GM12878 (cell line): ENCODE measurements at regions not wholly inside any gene's neighbourhood (a gene's known extent, or its start where the extent isn't known, plus 50 kb on each side); places are given as distances from the start of the nearest gene placed in this dataset.

Experiments
- ATAC-seq: fragments of 200-7000 bp; cut with Tn5 transposase; 3 replicates; pipeline ENCODE4 v1.9.1; 2020; ENCODE audit warnings: mild to moderate bottlenecking, moderate library complexity
- BruUV-seq: library from RNA; stranded (reverse); fragments of 400-500 nt; replicated peaks from 2 replicates; lab custom pipeline; 2021; lab: Mats Ljungman, UMichigan
- CTCF ChIA-PET: fragments of 300-600 bp; sonication (Branson Sonifier 250); formaldehyde crosslinking; extraction: SDS; loops from one replicate; lab custom pipeline; 2021; ENCODE audit warnings: inconsistent platforms; lab: Yijun Ruan, JAX
- POLR2A ChIA-PET: fragments of 350-600 bp; formaldehyde crosslinking; extraction: SDS; loops from one replicate; lab custom pipeline; 2021; ENCODE audit warnings: inconsistent platforms; lab: Charles Lee
- RAD21 ChIA-PET: fragments of 300-600 bp; sonication (Branson Sonifier 250); formaldehyde crosslinking; loops from one replicate; lab custom pipeline; 2023; ENCODE audit warnings: antibody characterized with exemption; ENCODE audit not compliant: unreplicated experiment; lab: Charles Lee
- SMC1A ChIA-PET: fragments of 300-600 bp; sonication (Branson Sonifier 250); formaldehyde crosslinking; loops from one replicate; lab custom pipeline; 2023; ENCODE audit not compliant: unreplicated experiment, uncharacterized antibody; lab: Charles Lee
- DNase-seq: peaks from one replicate; pipeline ENCODE4 v3.0.0-alpha.2; 2011; ENCODE audit warnings: low read depth, low spot score
- FAIRE-seq: peaks from 3 replicates; lab custom pipeline; 2011; peaks lifted over from hg19 to GRCh38; lab: Jason Lieb, UNC
- H2AFZ ChIP-seq: 2 replicates; pipeline ENCODE4 v1.6.0; 2011; ENCODE audit warnings: low read depth, low read length, control low read depth; ENCODE audit not compliant: control insufficient read depth
- H3K27ac ChIP-seq: 2 replicates; pipeline ENCODE4 v1.5.1; 2011; ENCODE audit warnings: control low read depth; ENCODE audit not compliant: control insufficient read depth, insufficient read depth
- H3K27me3 ChIP-seq, 2 experiments: replicated peaks in 1 of 2; 2 replicates each; pipeline versions ENCODE4 v1.6.0 to v1.6.1; 2011; ENCODE audit warnings: low read length in 1 of 2; ENCODE audit not compliant: control insufficient read depth in 2 of 2, insufficient read depth in 2 of 2
- H3K36me3 ChIP-seq, 2 experiments: 2 replicates each; pipeline ENCODE4 v1.5.1; 2011; ENCODE audit warnings: low read length in 1 of 2; ENCODE audit not compliant: control insufficient read depth in 2 of 2, insufficient read depth in 2 of 2
- H3K4me1 ChIP-seq: 2 replicates; pipeline ENCODE4 v1.6.1; 2011; ENCODE audit warnings: mild to moderate bottlenecking, low read length, moderate library complexity, mixed read lengths; ENCODE audit not compliant: control insufficient read depth, insufficient read depth
- H3K4me2 ChIP-seq: 2 replicates; pipeline ENCODE4 v1.6.0; 2011; ENCODE audit warnings: control low read depth; ENCODE audit not compliant: control insufficient read depth, insufficient read depth
- H3K4me3 ChIP-seq: fragments of 200-600 bp; sonication (generic); 2 replicates; pipeline ENCODE4 v1.5.1; 2016
- H3K79me2 ChIP-seq: 2 replicates; pipeline ENCODE4 v1.6.0; 2011; ENCODE audit warnings: low read length; ENCODE audit not compliant: control insufficient read depth, insufficient read depth
- H3K9ac ChIP-seq: 2 replicates; pipeline ENCODE4 v1.8.0; 2011; ENCODE audit warnings: low read length, control low read depth, mixed read lengths; ENCODE audit not compliant: control insufficient read depth, insufficient read depth
- H3K9me3 ChIP-seq: replicated peaks from 3 replicates; pipeline ENCODE4 v1.5.1; 2011; ENCODE audit warnings: mild to moderate bottlenecking, low read length; ENCODE audit not compliant: control insufficient read depth, insufficient read depth
- H4K20me1 ChIP-seq: 2 replicates; pipeline ENCODE4 v1.6.0; 2011; ENCODE audit not compliant: control insufficient read depth, insufficient read depth
- BCL11A ChIP-seq: IDR thresholded peaks from 2 replicates; pipeline ENCODE4 v1.6.1; 2011; ENCODE audit warnings: low read depth, low read length
- CBX3 ChIP-seq: fragments of 200-600 bp; sonication (generic); IDR thresholded peaks from 2 replicates; pipeline ENCODE4 v1.6.1; 2016; ENCODE audit warnings: low read depth, borderline replicate concordance
- FOS ChIP-seq: IDR thresholded peaks from 3 replicates; pipeline ENCODE4 v1.6.1; 2011; ENCODE audit warnings: borderline replicate concordance; ENCODE audit not compliant: insufficient read length; ENCODE audit errors: extremely low read depth
- HSF1 ChIP-seq: fragments of 150-350 bp; IDR thresholded peaks from 2 replicates; pipeline ENCODE4 v1.6.1; 2014; ENCODE audit warnings: mild to moderate bottlenecking, low read depth, low read length
- IKZF2 ChIP-seq, 2 experiments: fragments of 450-650 bp; IDR thresholded peaks; 2 replicates each; pipeline ENCODE4 v1.6.1; 2017; ENCODE audit warnings: mild to moderate bottlenecking in 2 of 2, moderate library complexity in 2 of 2
- NR2C2 ChIP-seq: IDR thresholded peaks from 2 replicates; pipeline ENCODE4 v1.6.1; 2011; ENCODE audit warnings: borderline replicate concordance, low read depth; ENCODE audit not compliant: control insufficient read depth, insufficient read length
- NRF1 ChIP-seq: conservative IDR thresholded peaks from 2 replicates; pipeline ENCODE4 v1.6.1; 2011; ENCODE audit warnings: mild to moderate bottlenecking, low read depth, low read length, improper control_type of control experiment
- RAD51 ChIP-seq: fragments of 450-650 bp; IDR thresholded peaks from 2 replicates; pipeline ENCODE4 v1.6.1; 2016; ENCODE audit warnings: moderate library complexity, mild to moderate bottlenecking, inconsistent platforms
- RELA ChIP-seq: fragments of 450-650 bp; IDR thresholded peaks from 2 replicates; pipeline ENCODE4 v1.8.0; 2014; ENCODE audit warnings: borderline replicate concordance; ENCODE audit not compliant: partially characterized antibody
- SMC3 ChIP-seq: IDR thresholded peaks from 2 replicates; pipeline ENCODE4 v1.6.1; 2011; ENCODE audit warnings: low read length, improper control_type of control experiment, borderline replicate concordance
- SP1 ChIP-seq: IDR thresholded peaks from one replicate; pipeline ENCODE4 v1.6.1; 2011; ENCODE audit warnings: low read depth, low read length
- TCF3 ChIP-seq: IDR thresholded peaks from 2 replicates; pipeline ENCODE4 v1.6.1; 2012; ENCODE audit warnings: low read depth, mild to moderate bottlenecking, low read length, borderline replicate concordance; ENCODE audit not compliant: insufficient read depth
- USF2 ChIP-seq: IDR thresholded peaks from 2 replicates; pipeline ENCODE4 v1.6.1; 2011; ENCODE audit warnings: low read depth, low read length, improper control_type of control experiment, borderline replicate concordance
- YY1 ChIP-seq: IDR thresholded peaks from 2 replicates; pipeline ENCODE4 v1.6.1; 2011; ENCODE audit warnings: low read depth, mild to moderate bottlenecking, low read length
- whole genome bisulfite sequencing: methylation state at CpG from one replicate; pipeline ENCODE4 v1.1.6; 2016; ENCODE audit warnings: low lambda C conversion rate; ENCODE audit not compliant: insufficient replicate concordance, insufficient coverage; ENCODE audit errors: missing lambda C conversion rate; 5-methylcytosine and 5-hydroxymethylcytosine counted together
- in situ Hi-C: fragments of 300-500 bp; cut with MboI; formaldehyde crosslinking; loops from 9 replicates; pipeline ENCODE4 v1.14.3; 2018; ENCODE audit warnings: mixed read lengths
- intact Hi-C: fragments of 100-400 bp; cut with micrococcal nuclease; formaldehyde crosslinking; loops from one replicate; pipeline ENCODE4 v1.14.2; 2022; ENCODE audit not compliant: unreplicated experiment
- TF ChIP-seq, protein P1 (sequence below): fragments of 450-650 bp; IDR thresholded peaks from 2 replicates; pipeline ENCODE4 v1.6.1; 2017; ENCODE audit warnings: mild to moderate bottlenecking, low read depth, inconsistent platforms; ENCODE audit not compliant: poor library complexity, severe bottlenecking
- TF ChIP-seq, protein P2 (sequence below): fragments of 450-650 bp; IDR thresholded peaks from 2 replicates; pipeline ENCODE4 v1.6.1; 2018; ENCODE audit warnings: mild to moderate bottlenecking, low read depth, moderate library complexity; ENCODE audit not compliant: partially characterized antibody
- TF ChIP-seq, protein P3 (sequence below): fragments of 450-650 bp; IDR thresholded peaks from 2 replicates; pipeline ENCODE4 v1.6.1; 2016; ENCODE audit warnings: mild to moderate bottlenecking

DNA sequence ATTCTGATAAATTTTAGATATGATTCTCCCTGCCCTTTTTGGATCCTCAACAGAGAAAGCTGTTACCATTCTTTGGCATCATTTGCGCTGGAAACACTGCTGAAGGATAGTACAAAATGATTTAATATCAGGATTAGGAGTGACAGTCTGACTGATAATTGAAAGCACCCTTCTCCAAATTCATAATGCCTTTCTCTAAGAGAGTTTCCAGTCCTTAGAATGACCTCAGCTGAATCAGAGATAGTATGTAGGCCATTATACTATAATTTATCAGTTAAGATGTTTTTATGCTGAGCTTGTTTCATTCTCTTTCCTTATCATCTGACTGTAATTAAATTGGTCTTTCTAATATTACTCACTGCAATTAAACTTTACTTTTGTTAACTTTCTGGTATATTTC is 166.7 kb downstream of the ZNF326 start:
- Histone ChIP-seq H4K20me1 (no peaks in the 10 kb centered on the region), H3K27ac (no peak overlapping the region), H3K9me3 (no peaks in the 10 kb centered on the region), H3K27me3 (no peaks in the 10 kb centered on the region), H3K4me2 (no peak overlapping the region), H3K9ac (no peak overlapping the region), H2AFZ (no peak overlapping the region), H3K4me1 (no peaks in the 10 kb centered on the region), H3K4me3 (no peak overlapping the region), H3K36me3 (no peaks in the 10 kb centered on the region), H3K79me2 (no peaks in the 10 kb centered on the region)
- intact Hi-C loops: no loop called here
- CTCF ChIA-PET: no interaction called here
- no peak for TF ChIP-seq YY1
- TF ChIP-seq, protein P1, sequence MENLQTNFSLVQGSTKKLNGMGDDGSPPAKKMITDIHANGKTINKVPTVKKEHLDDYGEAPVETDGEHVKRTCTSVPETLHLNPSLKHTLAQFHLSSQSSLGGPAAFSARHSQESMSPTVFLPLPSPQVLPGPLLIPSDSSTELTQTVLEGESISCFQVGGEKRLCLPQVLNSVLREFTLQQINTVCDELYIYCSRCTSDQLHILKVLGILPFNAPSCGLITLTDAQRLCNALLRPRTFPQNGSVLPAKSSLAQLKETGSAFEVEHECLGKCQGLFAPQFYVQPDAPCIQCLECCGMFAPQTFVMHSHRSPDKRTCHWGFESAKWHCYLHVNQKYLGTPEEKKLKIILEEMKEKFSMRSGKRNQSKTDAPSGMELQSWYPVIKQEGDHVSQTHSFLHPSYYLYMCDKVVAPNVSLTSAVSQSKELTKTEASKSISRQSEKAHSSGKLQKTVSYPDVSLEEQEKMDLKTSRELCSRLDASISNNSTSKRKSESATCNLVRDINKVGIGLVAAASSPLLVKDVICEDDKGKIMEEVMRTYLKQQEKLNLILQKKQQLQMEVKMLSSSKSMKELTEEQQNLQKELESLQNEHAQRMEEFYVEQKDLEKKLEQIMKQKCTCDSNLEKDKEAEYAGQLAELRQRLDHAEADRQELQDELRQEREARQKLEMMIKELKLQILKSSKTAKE: no peak
- no peak for TF ChIP-seq NRF1
- no peak for TF ChIP-seq BCL11A
- TF ChIP-seq TCF3: no peak
- no peak for TF ChIP-seq HSF1
- no peak for TF ChIP-seq NR2C2
- no peak for TF ChIP-seq CBX3
- TF ChIP-seq IKZF2 (IDR thresholded peaks at IDR 0.05): no peak
- no peak for TF ChIP-seq RELA
- no peak for TF ChIP-seq USF2
- TF ChIP-seq SP1: no peak
- no peak for TF ChIP-seq FOS
- TF ChIP-seq RAD51: no peak
- TF ChIP-seq, protein P2, sequence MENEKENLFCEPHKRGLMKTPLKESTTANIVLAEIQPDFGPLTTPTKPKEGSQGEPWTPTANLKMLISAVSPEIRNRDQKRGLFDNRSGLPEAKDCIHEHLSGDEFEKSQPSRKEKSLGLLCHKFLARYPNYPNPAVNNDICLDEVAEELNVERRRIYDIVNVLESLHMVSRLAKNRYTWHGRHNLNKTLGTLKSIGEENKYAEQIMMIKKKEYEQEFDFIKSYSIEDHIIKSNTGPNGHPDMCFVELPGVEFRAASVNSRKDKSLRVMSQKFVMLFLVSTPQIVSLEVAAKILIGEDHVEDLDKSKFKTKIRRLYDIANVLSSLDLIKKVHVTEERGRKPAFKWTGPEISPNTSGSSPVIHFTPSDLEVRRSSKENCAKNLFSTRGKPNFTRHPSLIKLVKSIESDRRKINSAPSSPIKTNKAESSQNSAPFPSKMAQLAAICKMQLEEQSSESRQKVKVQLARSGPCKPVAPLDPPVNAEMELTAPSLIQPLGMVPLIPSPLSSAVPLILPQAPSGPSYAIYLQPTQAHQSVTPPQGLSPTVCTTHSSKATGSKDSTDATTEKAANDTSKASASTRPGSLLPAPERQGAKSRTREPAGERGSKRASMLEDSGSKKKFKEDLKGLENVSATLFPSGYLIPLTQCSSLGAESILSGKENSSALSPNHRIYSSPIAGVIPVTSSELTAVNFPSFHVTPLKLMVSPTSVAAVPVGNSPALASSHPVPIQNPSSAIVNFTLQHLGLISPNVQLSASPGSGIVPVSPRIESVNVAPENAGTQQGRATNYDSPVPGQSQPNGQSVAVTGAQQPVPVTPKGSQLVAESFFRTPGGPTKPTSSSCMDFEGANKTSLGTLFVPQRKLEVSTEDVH: no peak
- TF ChIP-seq, protein P3, sequence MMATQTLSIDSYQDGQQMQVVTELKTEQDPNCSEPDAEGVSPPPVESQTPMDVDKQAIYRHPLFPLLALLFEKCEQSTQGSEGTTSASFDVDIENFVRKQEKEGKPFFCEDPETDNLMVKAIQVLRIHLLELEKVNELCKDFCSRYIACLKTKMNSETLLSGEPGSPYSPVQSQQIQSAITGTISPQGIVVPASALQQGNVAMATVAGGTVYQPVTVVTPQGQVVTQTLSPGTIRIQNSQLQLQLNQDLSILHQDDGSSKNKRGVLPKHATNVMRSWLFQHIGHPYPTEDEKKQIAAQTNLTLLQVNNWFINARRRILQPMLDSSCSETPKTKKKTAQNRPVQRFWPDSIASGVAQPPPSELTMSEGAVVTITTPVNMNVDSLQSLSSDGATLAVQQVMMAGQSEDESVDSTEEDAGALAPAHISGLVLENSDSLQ: no peak
- TF ChIP-seq SMC3: no peak
- in situ Hi-C loops: no loop called here
- no peak for FAIRE-seq
- POLR2A ChIA-PET: no interaction called here
- SMC1A ChIA-PET: no interaction called here
- WGBS: 50% methylated on average over 1 of the region's 1 CpG
- ATAC-seq: no peak
- no peak for DNase-seq
- no TSS peak for BruUV-seq
- RAD21 ChIA-PET: no interaction called here
